ENCODE measurements at regions not wholly inside any gene's neighbourhood (a gene's known extent, or its start where the extent isn't known, plus 50 kb on each side); places are given as distances from the start of the nearest gene placed in this dataset.

DNA sequence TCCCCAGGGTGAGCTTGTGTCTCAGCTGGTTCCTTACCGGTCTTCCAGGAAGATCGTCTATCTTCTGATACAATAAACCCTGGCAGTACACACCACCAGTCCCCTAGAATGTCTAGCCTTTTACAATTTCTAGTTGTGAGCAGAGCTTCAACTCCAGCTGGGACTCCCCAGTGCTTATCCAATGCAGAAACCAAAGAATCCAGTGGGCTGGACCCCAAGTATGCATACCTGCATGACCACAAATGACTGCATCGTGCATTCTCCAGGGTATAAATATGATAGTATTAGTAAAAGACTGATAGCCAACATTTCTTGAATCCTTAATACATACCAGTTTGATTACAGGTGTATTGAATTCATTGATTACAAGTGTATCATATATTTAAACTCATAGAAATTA, 176.0 kb downstream of the SATB1 start:
- no peak for TF ChIP-seq CTCF (IDR thresholded peaks at IDR 0.05; ENCODE audit: insufficient read depth, low read depth, low read length)
- no peak for TF ChIP-seq EZH2 (IDR thresholded peaks at IDR 0.05; ENCODE audit: insufficient read depth, low read length)

Measured in astrocyte (in vitro differentiated cells and primary cell).